Upper lobe of left lung (tissue), 6 donors: ENCODE measurements at regions not wholly inside any gene's neighbourhood (a gene's known extent, or its start where the extent isn't known, plus 50 kb on each side); places are given as distances from the start of the nearest gene placed in this dataset.

Source experiments
- ATAC-seq, 2 donors: fragments of 200-7000 bp; cut with Tn5 transposase; one replicate each; pipeline ENCODE4 v1.9.1; 2022; ENCODE audit warnings: mild to moderate bottlenecking in 2 of 2, moderate library complexity in 2 of 2; ENCODE audit not compliant: low FRiP score in 2 of 2
- DNase-seq, 2 donors: peaks; one replicate each; pipeline ENCODE4 v3.0.0-alpha.2; 2019 to 2020
- H3K27ac ChIP-seq, 4 donors: fragments of 200-600 bp; sonication (generic); one replicate each; pipeline ENCODE4 v1.5.1; 2016 to 2019
- H3K27me3 ChIP-seq, 4 donors: fragments of 200-600 bp; sonication (generic); one replicate each; pipeline ENCODE4 v1.5.1; 2017 to 2019
- H3K36me3 ChIP-seq, 4 donors: fragments of 200-600 bp; sonication (generic); one replicate each; pipeline ENCODE4 v1.5.1; 2016 to 2019
- H3K4me1 ChIP-seq, 4 donors: fragments of 200-600 bp; sonication (generic); one replicate each; pipeline ENCODE4 v1.5.1; 2018 to 2019
- H3K4me3 ChIP-seq, 4 donors: fragments of 200-600 bp; sonication (generic); one replicate each; pipeline ENCODE4 v1.5.1; 2017 to 2019; ENCODE audit warnings: mild to moderate bottlenecking in 2 of 4, moderate library complexity in 1 of 4
- H3K9me3 ChIP-seq, 4 donors: fragments of 200-600 bp; sonication (generic); one replicate each; pipeline ENCODE4 v1.5.1; 2018 to 2019
- EP300 ChIP-seq, 4 donors: sonication (generic); formaldehyde crosslinking; IDR thresholded peaks; one replicate each; pipeline ENCODE4 v1.5.1; 2017; ENCODE audit warnings: antibody characterized with exemption in 4 of 4, control low read depth in 2 of 4
- POLR2A ChIP-seq, 4 donors: fragments of 450-650 bp; IDR thresholded peaks; one replicate each; pipeline ENCODE4 v1.5.1; 2016 to 2017; ENCODE audit warnings: antibody characterized with exemption in 4 of 4, mild to moderate bottlenecking in 2 of 4
- POLR2AphosphoS5 ChIP-seq, 2 donors: sonication (generic); formaldehyde crosslinking; IDR thresholded peaks; one replicate each; pipeline ENCODE4 v1.5.1; 2017; ENCODE audit warnings: antibody characterized with exemption in 2 of 2
- WGBS, 2 donors: methylation state at CpG; one replicate each; pipeline ENCODE4 v1.1.5; 2017 to 2018; 5-methylcytosine and 5-hydroxymethylcytosine counted together
- TF ChIP-seq, protein P1 (sequence below), 6 experiments: fragments of 450-650 bp in 4 of 6; fragments of 200-600 bp in 2 of 6; sonication (generic) in 2 of 6; IDR thresholded peaks; one replicate each; pipeline ENCODE4 v1.5.1; 2016 to 2019; ENCODE audit warnings: antibody characterized with exemption in 6 of 6
- donor health status: DM: no; HTN: no; CAD: no; lungs with moderate emphysema.
- donor health status: DM: no; HTN: yes; CAD: no; lungs with severe emphysema.

DNA sequence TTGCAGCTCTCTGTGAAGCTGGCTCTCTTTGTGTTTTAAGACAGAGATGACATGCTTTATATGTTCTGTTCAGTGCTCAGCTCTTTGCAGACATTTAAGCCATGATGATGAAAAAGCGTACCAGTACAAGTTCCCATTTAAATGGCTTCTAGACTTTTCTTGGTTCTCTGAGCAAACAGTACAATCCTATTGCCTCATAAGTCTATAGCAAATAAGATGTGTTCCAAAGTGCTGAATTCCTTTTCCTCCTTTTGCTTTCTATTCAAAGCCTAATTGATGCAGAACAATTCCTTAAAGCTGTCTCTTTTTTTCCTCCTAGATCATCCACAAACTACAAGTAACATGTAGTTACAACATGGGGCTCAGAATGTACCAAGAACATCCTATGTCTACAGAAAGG is 168.8 kb upstream of the SPATS2L start:
- Histone ChIP-seq H3K36me3 (no peaks in the 10 kb centered on the region), H3K27ac (no peak overlapping the region), H3K9me3 (no peaks in the 10 kb centered on the region), H3K4me3 (no peak overlapping the region), H3K27me3 (no peaks in the 10 kb centered on the region), H3K4me1 (no peaks in the 10 kb centered on the region)
- DNase-seq = no peak
- 89 to 100% methylated on average over 1 of the region's 1 CpG for WGBS, 2 donors
- ATAC-seq = no peak
- TF ChIP-seq POLR2AphosphoS5 (IDR thresholded peaks at IDR 0.05) = no peak
- TF ChIP-seq POLR2A (IDR thresholded peaks at IDR 0.05) = no peak
- TF ChIP-seq EP300 (IDR thresholded peaks at IDR 0.05) = no peak
- TF ChIP-seq, protein P1, sequence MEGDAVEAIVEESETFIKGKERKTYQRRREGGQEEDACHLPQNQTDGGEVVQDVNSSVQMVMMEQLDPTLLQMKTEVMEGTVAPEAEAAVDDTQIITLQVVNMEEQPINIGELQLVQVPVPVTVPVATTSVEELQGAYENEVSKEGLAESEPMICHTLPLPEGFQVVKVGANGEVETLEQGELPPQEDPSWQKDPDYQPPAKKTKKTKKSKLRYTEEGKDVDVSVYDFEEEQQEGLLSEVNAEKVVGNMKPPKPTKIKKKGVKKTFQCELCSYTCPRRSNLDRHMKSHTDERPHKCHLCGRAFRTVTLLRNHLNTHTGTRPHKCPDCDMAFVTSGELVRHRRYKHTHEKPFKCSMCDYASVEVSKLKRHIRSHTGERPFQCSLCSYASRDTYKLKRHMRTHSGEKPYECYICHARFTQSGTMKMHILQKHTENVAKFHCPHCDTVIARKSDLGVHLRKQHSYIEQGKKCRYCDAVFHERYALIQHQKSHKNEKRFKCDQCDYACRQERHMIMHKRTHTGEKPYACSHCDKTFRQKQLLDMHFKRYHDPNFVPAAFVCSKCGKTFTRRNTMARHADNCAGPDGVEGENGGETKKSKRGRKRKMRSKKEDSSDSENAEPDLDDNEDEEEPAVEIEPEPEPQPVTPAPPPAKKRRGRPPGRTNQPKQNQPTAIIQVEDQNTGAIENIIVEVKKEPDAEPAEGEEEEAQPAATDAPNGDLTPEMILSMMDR (IDR thresholded peaks at IDR 0.05) = no peak

DNA sequence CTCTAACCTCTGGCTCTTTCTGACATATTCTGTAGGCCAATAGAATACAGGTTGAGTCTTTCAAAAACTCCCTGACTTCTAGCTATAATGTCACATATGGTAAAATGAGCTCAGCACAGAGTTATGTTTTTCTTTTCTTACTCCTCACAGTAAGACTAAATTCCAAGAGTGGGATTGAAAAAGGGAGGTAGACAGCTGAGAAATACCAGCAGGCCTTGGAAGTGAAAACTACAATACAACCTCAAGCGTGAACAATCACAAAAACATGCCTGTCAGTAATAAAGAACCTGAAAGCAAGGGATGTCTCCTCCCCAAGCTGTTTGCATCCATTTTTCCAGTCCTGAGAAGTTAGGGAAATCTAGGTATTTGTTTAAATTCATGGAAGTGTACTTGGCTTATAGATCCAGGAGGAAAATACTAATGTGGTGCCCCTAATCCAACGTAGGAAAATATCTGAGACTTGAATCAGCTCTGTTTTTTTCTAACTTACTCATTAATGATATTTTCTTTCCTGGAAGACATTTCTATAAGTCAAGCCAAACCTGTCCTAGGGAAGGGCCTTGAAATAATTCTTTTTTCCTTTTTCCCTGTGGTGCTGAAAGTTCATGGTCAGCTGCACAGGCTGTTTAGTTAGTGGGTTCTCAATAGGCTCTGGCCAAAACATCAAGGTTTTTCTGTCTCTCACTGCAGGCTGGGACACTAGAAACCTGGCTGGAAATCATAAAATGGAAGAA is 167.9 kb upstream of the SPATS2L start:
- H3K27me3 ChIP-seq = no peaks in the 10 kb centered on the region
- no peak overlapping the region for H3K27ac ChIP-seq
- no peaks in the 10 kb centered on the region for H3K9me3 ChIP-seq
- WGBS, 2 donors = 78 to 81% methylated on average over 2 of the region's 2 CpGs
- no peak overlapping the region for H3K4me3 ChIP-seq
- TF ChIP-seq POLR2AphosphoS5 (IDR thresholded peaks at IDR 0.05) = no peak
- TF ChIP-seq EP300 (IDR thresholded peaks at IDR 0.05) = no peak
- TF ChIP-seq, protein P1 (IDR thresholded peaks at IDR 0.05) = no peak
- no peaks in the 10 kb centered on the region for H3K4me1 ChIP-seq
- ATAC-seq (no peak), DNase-seq (no peak)
- no peaks in the 10 kb centered on the region for H3K36me3 ChIP-seq

DNA sequence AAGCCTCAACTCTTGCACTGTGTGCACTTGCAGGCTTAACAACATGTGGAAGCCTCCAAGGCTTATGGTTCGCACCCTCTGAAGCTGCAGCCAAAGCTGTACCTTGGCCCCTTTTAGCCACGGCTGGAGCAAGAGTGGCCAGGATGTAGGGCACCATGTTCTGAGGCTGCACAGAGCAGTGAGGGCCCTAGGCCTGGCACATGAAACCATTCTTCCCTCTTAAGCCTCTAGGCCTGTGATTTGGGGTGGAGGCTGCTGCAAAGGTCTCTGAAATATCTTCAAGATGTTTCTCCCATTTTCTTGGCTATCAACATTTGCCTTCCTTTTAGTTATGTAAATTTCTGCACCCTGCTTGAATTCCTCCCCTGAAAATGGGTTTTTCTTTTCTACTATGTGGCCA is 161.9 kb upstream of the SPATS2L start:
- peak in 1 of 2 donors; percentile 43 for ATAC-seq
- no peak overlapping the region for H3K4me3 ChIP-seq
- H3K36me3 ChIP-seq = no peaks in the 10 kb centered on the region
- H3K4me1 ChIP-seq = no peaks in the 10 kb centered on the region
- H3K9me3 ChIP-seq = peaks cover 0 to 5% (median 0%) of the 10 kb centered on the region in 4 donors
- no peak for TF ChIP-seq EP300 (IDR thresholded peaks at IDR 0.05)
- no peak for TF ChIP-seq POLR2A (IDR thresholded peaks at IDR 0.05)
- TF ChIP-seq, protein P1 (IDR thresholded peaks at IDR 0.05) = no peak
- TF ChIP-seq POLR2AphosphoS5 (IDR thresholded peaks at IDR 0.05) = no peak
- H3K27ac ChIP-seq = no peak overlapping the region
- no peak for DNase-seq
- WGBS, 2 donors = 89% methylated on average over 2 of the region's 2 CpGs; no CpG with 5 or more reads in 1 of the 2 donors
- H3K27me3 ChIP-seq = no peaks in the 10 kb centered on the region

DNA sequence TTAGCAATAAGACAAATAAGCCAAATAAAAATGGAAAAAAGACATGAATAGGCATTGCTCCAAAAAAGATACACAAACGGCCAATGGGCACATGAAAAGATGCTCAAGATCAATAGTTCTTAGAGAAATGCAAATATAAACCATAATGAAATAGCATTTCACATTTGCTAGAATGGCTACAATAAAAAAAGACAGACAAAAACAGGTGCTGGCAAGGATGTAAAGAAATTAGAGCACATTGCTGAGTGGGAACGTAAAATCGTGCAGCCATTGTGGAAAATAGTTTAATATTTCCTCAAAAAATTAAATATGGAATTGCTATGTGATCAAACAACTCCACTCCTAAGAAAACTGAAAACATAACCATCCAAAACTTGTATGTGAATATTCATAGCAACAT is 160.0 kb upstream of the SPATS2L start:
- H3K4me1 ChIP-seq = no peaks in the 10 kb centered on the region
- no peaks in the 10 kb centered on the region for H3K36me3 ChIP-seq
- no peak for ATAC-seq
- H3K4me3 ChIP-seq = no peak overlapping the region
- no peak for DNase-seq
- WGBS, 2 donors = 89 to 91% methylated on average over 3 of the region's 3 CpGs
- H3K9me3 ChIP-seq = peaks cover 5 to 9% (median 6%) of the 10 kb centered on the region in 4 donors
- H3K27ac ChIP-seq = no peak overlapping the region
- no peaks in the 10 kb centered on the region for H3K27me3 ChIP-seq
- TF ChIP-seq, protein P1 (IDR thresholded peaks at IDR 0.05) = no peak
- TF ChIP-seq POLR2AphosphoS5 (IDR thresholded peaks at IDR 0.05) (no peak), POLR2A (IDR thresholded peaks at IDR 0.05) (no peak), EP300 (IDR thresholded peaks at IDR 0.05) (no peak)

DNA sequence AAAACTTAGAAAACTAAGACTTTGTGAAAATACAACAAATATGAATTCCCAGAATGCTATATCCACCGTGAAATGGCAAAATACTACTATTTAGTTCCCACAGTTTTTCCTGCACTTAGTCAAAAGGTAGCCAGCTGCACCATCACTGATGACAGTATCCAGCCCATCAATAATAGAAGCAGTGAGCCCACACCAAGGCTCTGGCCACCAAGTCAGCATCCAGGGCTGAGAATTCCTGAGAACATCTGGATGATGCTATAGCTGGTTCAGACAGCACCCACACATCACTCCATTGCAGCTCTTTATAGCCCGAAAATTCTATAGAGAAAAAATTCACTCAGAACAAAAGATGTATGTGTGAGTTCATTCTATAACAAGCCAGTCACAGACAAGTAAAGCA is 159.1 kb upstream of the SPATS2L start:
- no peaks in the 10 kb centered on the region for H3K27me3 ChIP-seq
- H3K36me3 ChIP-seq = no peaks in the 10 kb centered on the region
- 85 to 96% methylated on average over 2 of the region's 2 CpGs for WGBS, 2 donors

More for the DNA sequence above, 159.1 kb upstream of the SPATS2L start:
- H3K27ac ChIP-seq = no peak overlapping the region
- no peak overlapping the region for H3K4me3 ChIP-seq
- no peak for TF ChIP-seq POLR2AphosphoS5 (IDR thresholded peaks at IDR 0.05)
- TF ChIP-seq EP300 (IDR thresholded peaks at IDR 0.05) = no peak
- no peak for TF ChIP-seq POLR2A (IDR thresholded peaks at IDR 0.05)
- H3K4me1 ChIP-seq = no peaks in the 10 kb centered on the region
- ATAC-seq = no peak
- H3K9me3 ChIP-seq = peaks cover 5 to 9% (median 6%) of the 10 kb centered on the region in 4 donors
- DNase-seq = no peak
